Mesenteric fat pad (tissue), 1 donor: ENCODE measurements at regions not wholly inside any gene's neighbourhood (a gene's known extent, or its start where the extent isn't known, plus 50 kb on each side); places are given as distances from the start of the nearest gene placed in this dataset.
A peak's percentile ranks its signal among the peaks of the same experiment; 100 is the strongest.
"Not testable (repeated sequence)": the region's sequence is repeated elsewhere in the genome, so short reads cannot be mapped to it uniquely, and the experiment has no call there.

ENCODE experiments used
- DNase-seq: peaks from one replicate; pipeline ENCODE4 v3.0.0-alpha.2; 2020; ENCODE audit warnings: low spot score
- donor health status: DM: yes; HTN: yes; CAD: no.

GRCh38 chr15:29514926-29515325 is 245.3 kb upstream of the NSMCE3 start:
- DNase-seq, result no peak

- DNase-seq, result no peak
Measured at GRCh38 chr15:29511663-29512062, 242.0 kb upstream of the NSMCE3 start.

- DNase-seq, result not testable (repeated sequence)
Measured at GRCh38 chr15:29505535-29505934, 235.9 kb upstream of the NSMCE3 start.

- no peak for DNase-seq
Measured at GRCh38 chr15:29490747-29491471, 221.3 kb upstream of the NSMCE3 start.

- no peak for DNase-seq
Measured at GRCh38 chr15:29480949-29481348, 211.3 kb upstream of the NSMCE3 start.

GRCh38 chr15:29480278-29480677 is 210.7 kb upstream of the NSMCE3 start:
- DNase-seq, result no peak

GRCh38 chr15:29477256-29477655 is 207.6 kb upstream of the NSMCE3 start:
- no peak for DNase-seq

- DNase-seq, result no peak
Measured at GRCh38 chr15:29476503-29477080, 207.0 kb upstream of the NSMCE3 start.

- DNase-seq, result no peak
Measured at GRCh38 chr15:29475096-29475495, 205.5 kb upstream of the NSMCE3 start.

- no peak for DNase-seq
Measured at GRCh38 chr15:29473621-29474105, 204.0 kb upstream of the NSMCE3 start.

GRCh38 chr15:29472901-29473445 is 203.4 kb upstream of the NSMCE3 start:
- no peak for DNase-seq

GRCh38 chr15:29471757-29472156 is 202.1 kb upstream of the NSMCE3 start:
- DNase-seq, result no peak

GRCh38 chr15:29471306-29471705 is 201.7 kb upstream of the NSMCE3 start:
- DNase-seq, result no peak

- no peak for DNase-seq
Measured at GRCh38 chr15:29470794-29471193, 201.2 kb upstream of the NSMCE3 start.

- DNase-seq, result no peak
Measured at GRCh38 chr15:29470311-29470710, 200.7 kb upstream of the NSMCE3 start.

GRCh38 chr15:29468899-29469298 is 199.3 kb upstream of the NSMCE3 start:
- DNase-seq, result no peak

GRCh38 chr15:29467091-29467490 is 197.5 kb upstream of the NSMCE3 start:
- DNase-seq, result no peak

- peak; percentile 33 for DNase-seq
Measured at GRCh38 chr15:29466292-29466691, 196.7 kb upstream of the NSMCE3 start.

GRCh38 chr15:29465816-29466215 is 196.2 kb upstream of the NSMCE3 start:
- no peak for DNase-seq

GRCh38 chr15:29465196-29465595 is 195.6 kb upstream of the NSMCE3 start:
- no peak for DNase-seq

- no peak for DNase-seq
Measured at GRCh38 chr15:29461877-29462276, 192.3 kb upstream of the NSMCE3 start.

GRCh38 chr15:29458361-29458760 is 188.7 kb upstream of the NSMCE3 start:
- peak; percentile 33 for DNase-seq

GRCh38 chr15:29457729-29458128 is 188.1 kb upstream of the NSMCE3 start:
- DNase-seq, result peak; percentile 80
